K562 (cell line): ENCODE measurements at regions not wholly inside any gene's neighbourhood (a gene's known extent, or its start where the extent isn't known, plus 50 kb on each side); places are given as distances from the start of the nearest gene placed in this dataset.

Source experiments
- ATAC-seq: fragments of 200-7000 bp; cut with Tn5 transposase; 3 replicates; pipeline ENCODE4 v1.9.1; 2020; ENCODE audit warnings: moderate library complexity
- BruUV-seq: library from RNA; stranded (reverse); fragments of 400-500 nt; replicated peaks from 2 replicates; lab custom pipeline; 2021; lab: Mats Ljungman, UMichigan
- CTCF ChIA-PET: fragments of 300-600 bp; formaldehyde crosslinking; extraction: SDS; loops from one replicate; lab custom pipeline; 2021; ENCODE audit warnings: low intra/inter-chr PET ratio; lab: Yijun Ruan, JAX
- POLR2A ChIA-PET: fragments of 300-600, 350-650 bp; sonication (Branson Sonifier 250); formaldehyde crosslinking; extraction: SDS; loops from one replicate; lab custom pipeline; 2021; ENCODE audit warnings: antibody characterized with exemption, inconsistent platforms; lab: Yijun Ruan, JAX
- DNase-seq, 4 experiments: peaks; one replicate each; pipeline versions ENCODE4 v3.0.0 to v3.0.0-alpha.2; 2011 to 2018; ENCODE audit warnings: low spot score in 3 of 4, mixed read lengths in 3 of 4; ENCODE audit errors: extremely low read depth in 1 of 4
- FAIRE-seq: peaks from 2 replicates; lab custom pipeline; 2011; peaks lifted over from hg19 to GRCh38; lab: Jason Lieb, UNC
- H2AFZ ChIP-seq: 2 replicates; pipeline ENCODE4 v1.6.0; 2011; ENCODE audit warnings: low read depth, low read length, control low read depth, inconsistent platforms
- H3K27ac ChIP-seq: fragments of 200-600 bp; 3 replicates; pipeline ENCODE4 v1.8.0; 2011; ENCODE audit warnings: low read depth, mild to moderate bottlenecking, control low read depth, inconsistent platforms, low read length, moderate library complexity, mixed read lengths; ENCODE audit errors: extremely low read depth
- H3K27me3 ChIP-seq, 2 experiments: fragments of 300-600 bp in 1 of 2; 2 replicates in 1 of 2; 3 replicates in 1 of 2; pipeline versions ENCODE4 v1.6.0 to v1.8.0; 2011; ENCODE audit warnings: inconsistent platforms in 2 of 2, low read length in 2 of 2, mild to moderate bottlenecking in 1 of 2, mixed read lengths in 1 of 2, moderate library complexity in 1 of 2; ENCODE audit not compliant: control insufficient read depth in 2 of 2, insufficient read depth in 2 of 2
- H3K36me3 ChIP-seq: fragments of 300-600 bp; 3 replicates; pipeline ENCODE4 v1.8.0; 2011; ENCODE audit warnings: mild to moderate bottlenecking, low read length, inconsistent platforms; ENCODE audit not compliant: control insufficient read depth, insufficient read depth
- H3K4me1 ChIP-seq, 2 experiments: fragments of 200-600 bp in 1 of 2; replicated peaks in 1 of 2; 2 replicates in 1 of 2; 3 replicates in 1 of 2; pipeline versions ENCODE4 v1.5.1 to v1.8.0; 2011; ENCODE audit warnings: inconsistent platforms in 2 of 2, low read length in 2 of 2, mild to moderate bottlenecking in 1 of 2, mixed read lengths in 1 of 2, moderate library complexity in 1 of 2; ENCODE audit not compliant: control insufficient read depth in 2 of 2, insufficient read depth in 2 of 2
- H3K4me2 ChIP-seq: 2 replicates; pipeline ENCODE4 v1.6.1; 2011; ENCODE audit warnings: low read length, control low read depth, inconsistent platforms, mixed read lengths; ENCODE audit not compliant: insufficient read depth
- H3K4me3 ChIP-seq: fragments of 200-600 bp; sonication (generic), shearing (Covaris generic); 2 replicates; pipeline ENCODE4 v1.5.1; 2016; ENCODE audit warnings: control low read depth, inconsistent platforms
- H3K79me2 ChIP-seq: fragments of 200-600 bp; 3 replicates; pipeline ENCODE4 v1.8.0; 2011; ENCODE audit warnings: low read length, inconsistent platforms; ENCODE audit not compliant: control insufficient read depth, insufficient read depth
- H3K9ac ChIP-seq, 2 experiments: 2 replicates each; pipeline versions ENCODE4 v1.6.0 to v1.6.1; 2011; ENCODE audit warnings: low read depth in 2 of 2, low read length in 2 of 2, control low read depth in 1 of 2, inconsistent platforms in 1 of 2, mild to moderate bottlenecking in 1 of 2, mixed read lengths in 1 of 2; ENCODE audit not compliant: insufficient read depth in 1 of 2
- H3K9me1 ChIP-seq: one replicate; pipeline ENCODE4 v1.6.0; 2011; ENCODE audit warnings: inconsistent platforms, mild to moderate bottlenecking, low read length, moderate library complexity; ENCODE audit not compliant: control insufficient read depth, insufficient read depth
- H3K9me3 ChIP-seq: replicated peaks from 2 replicates; pipeline ENCODE4 v1.5.1; 2011; ENCODE audit warnings: low read depth, low read length, inconsistent platforms; ENCODE audit not compliant: control insufficient read depth, insufficient read depth
- H4K20me1 ChIP-seq: replicated peaks from 2 replicates; pipeline ENCODE4 v1.6.1; 2011; ENCODE audit warnings: low read length, inconsistent platforms, mixed read lengths; ENCODE audit not compliant: control insufficient read depth, insufficient read depth
- CEBPG ChIP-seq, 3 experiments: fragments of 200-800 bp in 1 of 3; sonication (Bioruptor generic) in 1 of 3; sonication (generic) in 1 of 3; formaldehyde crosslinking in 1 of 3; IDR thresholded peaks in 2 of 3; conservative IDR thresholded peaks in 1 of 3; 2 replicates each; pipeline versions ENCODE4 v1.6.1 to v1.8.0; 2016 to 2022; ENCODE audit warnings: missing compliant biosample characterization in 2 of 3, missing genetic modification characterization in 2 of 3, mild to moderate bottlenecking in 1 of 3, missing genetic modification reagents in 1 of 3
- CTCF ChIP-seq, 3 experiments: IDR thresholded peaks in 2 of 3; conservative IDR thresholded peaks in 1 of 3; 2 replicates each; pipeline ENCODE4 v1.5.1; 2011 to 2012; ENCODE audit warnings: low read length in 3 of 3, mild to moderate bottlenecking in 3 of 3, control low read depth in 2 of 3, improper control_type of control experiment in 1 of 3, inconsistent platforms in 1 of 3, low read depth in 1 of 3, mixed read lengths in 1 of 3, moderate library complexity in 1 of 3; ENCODE audit not compliant: insufficient read depth in 2 of 3
- DLX4 ChIP-seq: fragments of 250-450 bp; sonication (Bioruptor Pico); IDR thresholded peaks from 2 replicates; pipeline ENCODE4 v1.6.1; 2021; ENCODE audit warnings: mild to moderate bottlenecking
- ELF1 ChIP-seq: fragments of 200-800 bp; sonication (Bioruptor generic); IDR thresholded peaks from 2 replicates; pipeline ENCODE4 v1.6.1; 2016; ENCODE audit warnings: missing genetic modification characterization, missing compliant biosample characterization
- MTF1 ChIP-seq: fragments of 250-450 bp; sonication (Bioruptor Pico); IDR thresholded peaks from 2 replicates; pipeline ENCODE4 v1.9.0; 2021; ENCODE audit warnings: moderate library complexity, mild to moderate bottlenecking, inconsistent platforms, borderline replicate concordance
- PYGO2 ChIP-seq: fragments of 450-650 bp; IDR thresholded peaks from 2 replicates; pipeline ENCODE4 v1.6.1; 2016; ENCODE audit warnings: mild to moderate bottlenecking, missing genetic modification characterization, moderate library complexity, missing compliant biosample characterization
- RBM14 ChIP-seq: fragments of 200-400 bp; formaldehyde crosslinking; IDR thresholded peaks from 2 replicates; pipeline ENCODE4 v1.6.1; 2018; ENCODE audit warnings: low read depth, mild to moderate bottlenecking, low read length, moderate library complexity, borderline replicate concordance; ENCODE audit not compliant: insufficient read depth
- RBM34 ChIP-seq: fragments of 200-400 bp; formaldehyde crosslinking; IDR thresholded peaks from 2 replicates; pipeline ENCODE4 v1.6.1; 2018; ENCODE audit warnings: low read length, borderline replicate concordance; ENCODE audit not compliant: insufficient read depth
- REST ChIP-seq, 2 experiments: fragments of 450-650 bp; formaldehyde crosslinking in 1 of 2; IDR thresholded peaks; 2 replicates each; pipeline versions ENCODE4 v1.4.0 to v1.6.1; 2014 to 2020; ENCODE audit warnings: mild to moderate bottlenecking in 2 of 2, borderline replicate concordance in 1 of 2, low read depth in 1 of 2
- SMC3 ChIP-seq: conservative IDR thresholded peaks from 2 replicates; pipeline ENCODE4 v1.6.1; 2011; ENCODE audit warnings: low read depth, low read length, improper control_type of control experiment; ENCODE audit not compliant: insufficient read depth
- WGBS: fragments of 100-300 bp; shearing (Covaris generic); methylation state at CpG from one replicate; pipeline ENCODE4 v1.1.6; 2016; ENCODE audit warnings: low coverage, mixed read lengths; ENCODE audit not compliant: insufficient coverage; ENCODE audit errors: missing lambda C conversion rate; 5-methylcytosine and 5-hydroxymethylcytosine counted together
- in situ Hi-C: fragments of 300-500 bp; cut with MboI; formaldehyde crosslinking; loops from 4 replicates; pipeline ENCODE4 v1.15.0; 2018; ENCODE audit warnings: inconsistent platforms, mixed read lengths
- intact Hi-C: fragments of 100-400 bp; cut with micrococcal nuclease; formaldehyde crosslinking; loops from 2 replicates; pipeline ENCODE4 v1.14.2; 2022

DNA sequence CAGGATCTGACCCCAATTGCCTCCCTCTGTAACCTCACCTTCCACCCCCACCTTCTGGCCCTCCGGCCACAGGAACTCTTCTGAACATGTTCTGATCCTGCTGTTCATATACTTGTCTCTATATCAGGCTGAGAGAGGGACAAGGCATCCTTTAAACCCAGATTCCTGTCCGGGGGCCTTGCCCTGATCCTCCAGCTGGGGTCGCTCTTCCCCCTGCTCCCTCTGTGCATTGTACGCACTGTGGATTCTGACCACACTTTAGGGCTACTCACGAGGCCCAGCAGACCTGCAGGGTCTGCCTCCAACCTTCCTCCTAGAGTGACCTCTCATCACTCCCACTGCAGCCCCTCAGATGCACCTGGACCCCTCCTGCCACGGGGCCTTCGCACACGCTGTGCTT is 269.3 kb downstream of the UQCRFS1 start:
- intact Hi-C loops (loop anchor here (1.0 to 10.0 kb wide), 3 partner anchors 178 to 581 kb away; partner anchors contain the start of gene VSTM2B), in situ Hi-C loops (no loop called here)
- H3K27me3 ChIP-seq = no peaks in the 10 kb centered on the region; a peak in 2 of 5 replicates
- FAIRE-seq = no peak
- H4K20me1 ChIP-seq = no peaks in the 10 kb centered on the region
- no peak overlapping the region for H3K4me2 ChIP-seq
- BruUV-seq = no TSS peak
- no peaks in the 10 kb centered on the region for H3K4me1 ChIP-seq
- no peaks in the 10 kb centered on the region for H3K9me1 ChIP-seq
- H3K4me3 ChIP-seq = no peak overlapping the region
- ChIA-PET POLR2A (interaction anchor here (1.0 kb wide), 1 partner anchor 9 kb away, joined by 4 read pairs; no protein-coding TSS in a partner anchor), CTCF (interaction anchor here (0.6 kb wide), 1 partner anchor 317 kb away, joined by 3 read pairs; no protein-coding TSS in a partner anchor)
- H3K9me3 ChIP-seq = no peaks in the 10 kb centered on the region
- ATAC-seq = peak; percentile 95
- WGBS = under 1% methylated on average over 8 of the region's 8 CpGs
- peak; percentile 29 to 57 (median 43) for DNase-seq
- H3K36me3 ChIP-seq = no peaks in the 10 kb centered on the region
- no peaks in the 10 kb centered on the region for H3K79me2 ChIP-seq
- H2AFZ ChIP-seq = no peak overlapping the region
- H3K27ac ChIP-seq = no peak overlapping the region
- H3K9ac ChIP-seq = no peak overlapping the region
- TF ChIP-seq RBM34 (no peak), ELF1 (tag) (no peak), DLX4 (no peak), MTF1 (CRISPR knock-in tag) (no peak), SMC3 (0 out of 2 replicates have a peak, but pooled peaks have one; percentile 29), CEBPG (CRISPR knock-in tag; IDR thresholded peaks at IDR 0.05) (no peak), CEBPG (tag; conservative IDR thresholded peaks at IDR 0.05 in 1 of 2, IDR thresholded peaks at IDR 0.05 in 1 of 2) (no peak), REST (IDR thresholded peaks at IDR 0.05; ENCODE audit: borderline replicate concordance) (peak; percentile 57; the same call in 1 of the 2 replicates), REST (CRISPR knock-in tag; IDR thresholded peaks at IDR 0.05; ENCODE audit: low read depth) (no peak), RBM14 (no peak), PYGO2 (tag) (no peak), CTCF (IDR thresholded peaks at IDR 0.05 in 2 of 3, conservative IDR thresholded peaks at IDR 0.05 in 1 of 3; ENCODE audit: insufficient read depth in 2 of 3, low read depth in 1 of 3, low read length in 3 of 3) (peak; percentile 65 to 83 (median 72))
